Naive B cell (primary cell): ENCODE measurements at regions not wholly inside any gene's neighbourhood (a gene's known extent, or its start where the extent isn't known, plus 50 kb on each side); places are given as distances from the start of the nearest gene placed in this dataset.
A peak's percentile ranks its signal among the peaks of the same experiment; 100 is the strongest.

Experiments
- ATAC-seq, 2 donors: fragments of 150-1000 bp; cut with Tn5 transposase; 2 replicates each; pipeline ENCODE4 v1.10.0; 2021; ENCODE audit warnings: low read depth in 2 of 2, mild to moderate bottlenecking in 2 of 2, moderate library complexity in 2 of 2
- DNase-seq: peaks from one replicate; pipeline ENCODE4 v3.0.0; 2022
- H3K27ac Mint-ChIP-seq, 6 donors: one replicate each; pipeline ENCODE4 v1.8.0; 2020 to 2022; ENCODE audit warnings: mild to moderate bottlenecking in 6 of 6, mixed read lengths in 6 of 6, moderate library complexity in 5 of 6, inconsistent platforms in 2 of 6
- H3K27me3 Mint-ChIP-seq, 3 donors: one replicate each; pipeline ENCODE4 v1.8.0; 2021 to 2022; ENCODE audit warnings: mixed read lengths in 3 of 3, mild to moderate bottlenecking in 1 of 3
- H3K36me3 Mint-ChIP-seq, 2 donors: one replicate each; pipeline ENCODE4 v1.8.0; 2020 to 2022; ENCODE audit warnings: mixed read lengths in 2 of 2, inconsistent platforms in 1 of 2, mild to moderate bottlenecking in 1 of 2
- H3K4me1 Mint-ChIP-seq, 3 donors: one replicate each; pipeline ENCODE4 v1.8.0; 2020 to 2022; ENCODE audit warnings: mixed read lengths in 3 of 3, inconsistent platforms in 1 of 3, mild to moderate bottlenecking in 1 of 3, moderate library complexity in 1 of 3
- H3K4me3 Mint-ChIP-seq, 8 donors: one replicate each; pipeline ENCODE4 v1.8.0; 2020 to 2022; ENCODE audit warnings: mild to moderate bottlenecking in 8 of 8, mixed read lengths in 8 of 8, moderate library complexity in 8 of 8, inconsistent platforms in 2 of 8
- H3K9me3 Mint-ChIP-seq, 7 donors: one replicate each; pipeline ENCODE4 v1.8.0; 2020 to 2022; ENCODE audit warnings: mixed read lengths in 7 of 7, mild to moderate bottlenecking in 5 of 7, inconsistent platforms in 2 of 7, moderate library complexity in 1 of 7

- H3K27ac Mint-ChIP-seq, result no peak overlapping the region
- no peaks in the 10 kb centered on the region for H3K36me3 Mint-ChIP-seq
- no peaks in the 10 kb centered on the region for H3K4me1 Mint-ChIP-seq
- H3K4me3 Mint-ChIP-seq, result no peak overlapping the region
- no peak for ATAC-seq
- H3K27me3 Mint-ChIP-seq, result no peaks in the 10 kb centered on the region
- peaks cover 0 to 9% (median 3%) of the 10 kb centered on the region in 7 donors for H3K9me3 Mint-ChIP-seq
- DNase-seq, result no peak
These were observed 289.8 kb upstream of the DACH1 start for GRCh38 chr13:72156760-72157159.

GRCh38 chr13:72153272-72153671, 286.3 kb upstream of the DACH1 start:
- Mint-ChIP-seq H3K27me3 (no peaks in the 10 kb centered on the region), H3K9me3 (peaks cover 0 to 9% (median 2%) of the 10 kb centered on the region in 7 donors), H3K4me1 (no peaks in the 10 kb centered on the region), H3K4me3 (no peak overlapping the region), H3K36me3 (no peaks in the 10 kb centered on the region), H3K27ac (no peak overlapping the region)
- no peak for DNase-seq
- no peak for ATAC-seq

- no peak for ATAC-seq
- Mint-ChIP-seq H3K27ac (no peak overlapping the region), H3K4me1 (no peaks in the 10 kb centered on the region), H3K9me3 (peaks cover 0 to 9% (median 2%) of the 10 kb centered on the region in 7 donors), H3K36me3 (no peaks in the 10 kb centered on the region), H3K4me3 (no peak overlapping the region), H3K27me3 (no peaks in the 10 kb centered on the region)
- DNase-seq, result no peak
These were observed 284.2 kb upstream of the DACH1 start for GRCh38 chr13:72151241-72151640.

GRCh38 chr13:72150502-72150901, 283.5 kb upstream of the DACH1 start:
- H3K27ac Mint-ChIP-seq, result no peak overlapping the region
- no peaks in the 10 kb centered on the region for H3K36me3 Mint-ChIP-seq
- H3K4me1 Mint-ChIP-seq, result no peaks in the 10 kb centered on the region
- H3K9me3 Mint-ChIP-seq, result peaks cover 0 to 6% (median 2%) of the 10 kb centered on the region in 7 donors
- ATAC-seq (no peak), DNase-seq (no peak)
- H3K27me3 Mint-ChIP-seq, result no peaks in the 10 kb centered on the region
- H3K4me3 Mint-ChIP-seq, result no peak overlapping the region

- Mint-ChIP-seq H3K27ac (no peak overlapping the region), H3K36me3 (no peaks in the 10 kb centered on the region), H3K27me3 (no peaks in the 10 kb centered on the region), H3K4me1 (no peaks in the 10 kb centered on the region), H3K9me3 (peaks cover 0 to 10% (median 0%) of the 10 kb centered on the region in 7 donors), H3K4me3 (no peak overlapping the region)
- DNase-seq (no peak), ATAC-seq (no peak)
These were observed 282.7 kb upstream of the DACH1 start for GRCh38 chr13:72149701-72150100.

- no peak for ATAC-seq
- Mint-ChIP-seq H3K27ac (no peak overlapping the region), H3K27me3 (no peaks in the 10 kb centered on the region), H3K4me1 (no peaks in the 10 kb centered on the region), H3K36me3 (no peaks in the 10 kb centered on the region), H3K4me3 (no peak overlapping the region), H3K9me3 (peaks cover 0 to 16% (median 1%) of the 10 kb centered on the region in 7 donors)
- no peak for DNase-seq
These were observed 279.8 kb upstream of the DACH1 start for GRCh38 chr13:72146816-72147215.

- no peak for DNase-seq
- H3K9me3 Mint-ChIP-seq, result peaks cover 0 to 16% (median 1%) of the 10 kb centered on the region in 7 donors
- no peaks in the 10 kb centered on the region for H3K27me3 Mint-ChIP-seq
- H3K27ac Mint-ChIP-seq, result no peak overlapping the region
- ATAC-seq, result no peak
- no peaks in the 10 kb centered on the region for H3K36me3 Mint-ChIP-seq
- no peaks in the 10 kb centered on the region for H3K4me1 Mint-ChIP-seq
- no peak overlapping the region for H3K4me3 Mint-ChIP-seq
These were observed 278.4 kb upstream of the DACH1 start for GRCh38 chr13:72145383-72145782.

GRCh38 chr13:72144636-72145035, 277.6 kb upstream of the DACH1 start:
- ATAC-seq (no peak), DNase-seq (no peak)
- H3K4me3 Mint-ChIP-seq, result no peak overlapping the region
- H3K27me3 Mint-ChIP-seq, result no peaks in the 10 kb centered on the region
- no peak overlapping the region for H3K27ac Mint-ChIP-seq
- H3K9me3 Mint-ChIP-seq, result peaks cover 0 to 19% (median 1%) of the 10 kb centered on the region in 7 donors
- no peaks in the 10 kb centered on the region for H3K4me1 Mint-ChIP-seq
- H3K36me3 Mint-ChIP-seq, result no peaks in the 10 kb centered on the region

- Mint-ChIP-seq H3K27ac (no peak overlapping the region), H3K9me3 (peaks cover 0 to 19% (median 1%) of the 10 kb centered on the region in 7 donors), H3K4me3 (no peak overlapping the region), H3K36me3 (no peaks in the 10 kb centered on the region), H3K4me1 (no peaks in the 10 kb centered on the region), H3K27me3 (no peaks in the 10 kb centered on the region)
- no peak for ATAC-seq
- no peak for DNase-seq
These were observed 275.0 kb upstream of the DACH1 start for GRCh38 chr13:72141855-72142519.

GRCh38 chr13:72139192-72139591, 272.2 kb upstream of the DACH1 start:
- Mint-ChIP-seq H3K27me3 (no peaks in the 10 kb centered on the region), H3K36me3 (no peaks in the 10 kb centered on the region), H3K9me3 (peaks cover 0 to 4% (median 0%) of the 10 kb centered on the region in 7 donors), H3K4me3 (no peak overlapping the region), H3K4me1 (no peaks in the 10 kb centered on the region), H3K27ac (no peak overlapping the region)
- ATAC-seq (no peak), DNase-seq (no peak)

GRCh38 chr13:72132075-72132474, 265.1 kb upstream of the DACH1 start:
- Mint-ChIP-seq H3K4me3 (no peak overlapping the region), H3K9me3 (peaks cover 0 to 14% (median 3%) of the 10 kb centered on the region in 7 donors), H3K4me1 (no peaks in the 10 kb centered on the region), H3K27ac (no peak overlapping the region), H3K36me3 (no peaks in the 10 kb centered on the region), H3K27me3 (no peaks in the 10 kb centered on the region)
- no peak for ATAC-seq
- no peak for DNase-seq

GRCh38 chr13:72129117-72129516, 262.1 kb upstream of the DACH1 start:
- peaks cover 0 to 14% (median 3%) of the 10 kb centered on the region in 7 donors for H3K9me3 Mint-ChIP-seq
- H3K36me3 Mint-ChIP-seq, result no peaks in the 10 kb centered on the region
- H3K27ac Mint-ChIP-seq, result no peak overlapping the region
- H3K4me3 Mint-ChIP-seq, result no peak overlapping the region
- ATAC-seq, result no peak
- DNase-seq, result no peak
- no peaks in the 10 kb centered on the region for H3K27me3 Mint-ChIP-seq
- no peaks in the 10 kb centered on the region for H3K4me1 Mint-ChIP-seq

GRCh38 chr13:72127031-72127430, 260.0 kb upstream of the DACH1 start:
- Mint-ChIP-seq H3K4me3 (no peak overlapping the region), H3K4me1 (no peaks in the 10 kb centered on the region), H3K9me3 (peaks cover 0 to 10% (median 2%) of the 10 kb centered on the region in 7 donors), H3K27ac (no peak overlapping the region), H3K36me3 (no peaks in the 10 kb centered on the region), H3K27me3 (no peaks in the 10 kb centered on the region)
- ATAC-seq (no peak), DNase-seq (no peak)

GRCh38 chr13:72126424-72126823, 259.4 kb upstream of the DACH1 start:
- DNase-seq (no peak), ATAC-seq (no peak)
- Mint-ChIP-seq H3K4me3 (no peak overlapping the region), H3K9me3 (peaks cover 0 to 9% (median 2%) of the 10 kb centered on the region in 7 donors), H3K4me1 (no peaks in the 10 kb centered on the region), H3K27ac (peak overlapping the region in 1 of 6 donors; percentile 8), H3K27me3 (no peaks in the 10 kb centered on the region), H3K36me3 (no peaks in the 10 kb centered on the region)

- no peak for DNase-seq
- Mint-ChIP-seq H3K4me3 (no peak overlapping the region), H3K27me3 (no peaks in the 10 kb centered on the region), H3K27ac (no peak overlapping the region), H3K4me1 (no peaks in the 10 kb centered on the region), H3K36me3 (no peaks in the 10 kb centered on the region), H3K9me3 (peaks cover 0 to 5% (median 0%) of the 10 kb centered on the region in 7 donors)
- ATAC-seq, result no peak
These were observed 258.6 kb upstream of the DACH1 start for GRCh38 chr13:72125561-72125960.
